ENCODE measurements at regions not wholly inside any gene's neighbourhood (a gene's known extent, or its start where the extent isn't known, plus 50 kb on each side); places are given as distances from the start of the nearest gene placed in this dataset.
"Not testable (repeated sequence)": the region's sequence is repeated elsewhere in the genome, so short reads cannot be mapped to it uniquely, and the experiment has no call there.

DNA sequence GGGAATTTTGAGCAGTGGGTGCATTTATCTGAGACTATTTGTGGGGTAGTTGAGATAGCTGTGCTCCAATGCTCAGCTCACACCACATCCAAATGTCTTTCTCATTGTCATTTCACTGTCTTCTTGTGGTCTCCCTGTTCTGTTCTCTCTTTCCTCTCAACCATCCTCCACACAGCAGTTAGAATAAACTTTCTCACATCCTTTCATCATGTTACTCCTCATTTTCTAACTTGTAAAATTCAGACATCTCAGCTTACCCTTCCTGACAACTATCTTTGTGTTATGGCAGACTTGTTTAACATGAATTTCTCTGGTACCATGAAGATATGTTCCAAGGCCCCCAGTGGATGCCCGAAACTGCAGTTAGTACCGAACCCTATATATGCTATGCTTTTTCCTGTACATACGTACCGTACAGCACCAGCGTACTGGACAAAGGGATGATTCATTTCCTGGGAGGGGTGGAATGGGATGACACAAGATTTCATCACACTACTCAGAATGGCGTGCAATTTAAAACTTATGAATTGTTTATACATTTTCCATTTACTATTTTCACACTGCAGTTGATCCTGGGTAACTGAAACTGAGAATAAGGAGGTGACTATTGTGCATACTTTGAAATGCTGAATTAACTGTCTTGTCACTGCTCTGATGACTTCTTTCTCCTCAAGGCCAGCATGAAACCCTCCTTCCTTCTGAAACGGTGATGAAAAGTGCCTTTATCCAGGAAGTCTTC, 177.1 kb upstream of the SLC38A2 start:
- DNase-seq (ENCODE audit: low read depth in 2 of 3, low spot score in 1 of 3) = peak in 2 of 3 donors; percentile 36 to 62

DNA sequence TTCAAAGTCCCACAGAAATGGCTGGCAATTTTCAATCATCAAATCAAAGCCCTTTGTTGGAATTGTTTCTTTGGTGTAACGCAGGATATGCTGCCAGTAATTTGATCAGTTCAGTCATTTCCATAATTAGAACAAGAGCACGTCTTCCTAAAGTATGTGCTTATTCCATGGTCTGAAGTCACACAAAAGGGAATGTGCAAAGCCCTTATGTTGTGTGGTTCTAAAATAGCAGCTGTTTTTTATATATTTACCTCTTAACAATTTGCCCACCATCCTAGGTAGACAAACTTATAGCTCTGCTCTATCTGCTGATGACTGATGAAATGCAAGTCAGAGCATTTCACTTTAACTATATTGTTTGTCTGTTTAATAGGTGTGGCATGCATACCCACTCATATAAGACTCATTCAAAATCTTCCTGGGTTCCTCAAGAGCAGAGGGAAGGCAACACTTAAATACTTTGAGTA, 176.1 kb upstream of the SLC38A2 start:
- no peak for DNase-seq (ENCODE audit: low read depth in 2 of 3, low spot score in 1 of 3)

DNA sequence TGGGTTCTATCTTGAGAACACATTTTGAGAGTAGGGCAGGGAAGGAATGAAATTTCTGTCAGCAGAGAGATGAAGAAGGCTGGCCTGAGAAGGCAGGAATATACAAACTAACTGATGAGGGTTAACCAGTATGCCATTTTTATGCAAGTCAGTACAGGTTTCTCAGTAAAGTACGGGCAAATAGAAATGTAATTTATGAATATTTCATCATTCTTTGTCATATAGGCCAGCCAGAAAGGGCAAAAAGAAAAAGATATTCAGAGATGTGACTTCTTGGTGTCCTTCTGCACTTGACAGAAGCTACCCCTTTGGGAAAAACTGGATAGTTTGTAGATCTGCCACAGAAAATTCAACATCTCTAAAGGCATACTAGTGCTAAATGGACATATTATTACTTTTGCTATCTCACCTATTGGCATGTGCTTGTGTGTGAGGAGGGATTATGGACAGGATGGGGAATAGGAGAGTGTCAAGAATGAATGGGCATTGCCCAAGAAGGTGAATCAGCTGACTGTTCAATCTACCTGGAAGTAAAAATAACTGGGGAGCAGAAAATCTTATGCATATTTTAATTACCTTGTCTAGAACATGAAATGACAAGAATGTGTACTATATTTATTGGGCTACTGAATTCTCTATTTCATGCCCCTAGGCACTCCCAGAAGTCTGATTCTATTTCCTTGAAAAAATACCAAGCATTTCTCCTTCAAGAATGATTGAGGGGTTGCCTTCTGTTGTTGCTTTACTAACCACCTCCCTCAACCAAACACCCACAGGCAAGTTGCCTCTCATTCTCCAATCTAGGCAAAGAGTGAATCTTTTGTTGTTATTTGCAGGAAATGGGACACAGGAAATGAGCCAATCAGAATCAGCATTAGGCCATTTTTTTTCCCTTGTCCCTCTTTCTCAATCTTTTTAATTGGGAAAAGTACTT, 175.1 kb upstream of the SLC38A2 start:
- no peak for DNase-seq (ENCODE audit: low read depth in 2 of 3, low spot score in 1 of 3)

DNA sequence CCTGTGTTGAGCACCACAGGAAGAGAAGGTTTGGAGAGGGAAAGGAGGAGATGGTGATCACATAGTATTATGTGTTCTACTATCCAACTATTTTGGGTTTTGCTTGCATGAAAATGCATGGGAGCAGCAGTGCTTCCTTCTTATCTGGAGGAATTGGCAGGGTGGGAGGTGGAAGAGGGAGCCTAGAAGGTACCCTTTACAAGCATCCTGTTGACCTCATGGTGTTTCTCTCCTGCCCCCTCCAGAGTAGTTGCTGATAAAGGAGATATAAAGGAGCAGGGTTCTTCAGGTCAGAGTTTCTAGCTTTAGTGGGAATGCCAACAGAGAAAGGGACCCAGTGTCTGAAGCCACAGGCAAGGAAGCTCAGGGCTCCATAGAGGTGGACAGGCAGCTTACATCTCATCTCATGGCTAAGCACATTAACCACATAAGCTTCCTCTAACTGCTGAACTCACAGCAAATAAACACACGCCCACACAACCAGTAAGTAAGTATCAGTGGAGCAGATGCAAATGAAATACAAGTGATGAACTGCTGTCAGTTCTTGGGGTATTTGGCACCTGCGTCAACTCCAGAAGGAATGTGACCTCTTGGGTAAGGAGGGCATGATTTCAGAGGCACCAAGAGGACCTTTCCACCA, 174.2 kb upstream of the SLC38A2 start:
- DNase-seq (ENCODE audit: low read depth in 2 of 3, low spot score in 1 of 3) = no peak

DNA sequence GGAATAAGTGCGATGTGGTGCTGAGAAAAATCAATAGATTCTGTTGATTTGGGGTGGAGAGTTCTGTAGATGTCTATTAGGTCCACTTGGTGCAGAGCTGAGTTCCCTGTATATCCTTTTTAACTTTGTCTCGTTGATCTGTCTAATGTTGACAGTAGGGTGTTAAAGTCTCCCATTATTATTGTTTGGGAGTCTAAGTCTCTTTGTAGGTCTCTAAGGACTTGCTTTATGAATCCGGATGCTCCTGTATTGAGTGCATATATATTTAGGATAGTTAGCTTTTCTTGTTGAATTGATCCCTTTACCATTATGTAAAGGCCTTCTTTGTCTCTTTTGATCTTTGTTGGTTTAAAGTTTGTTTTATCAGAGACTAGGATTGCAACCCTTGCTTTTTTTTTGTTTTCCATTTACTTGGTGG, 170.8 kb upstream of the SLC38A2 start:
- not testable (repeated sequence) for DNase-seq (ENCODE audit: low read depth in 2 of 3, low spot score in 1 of 3)

DNA sequence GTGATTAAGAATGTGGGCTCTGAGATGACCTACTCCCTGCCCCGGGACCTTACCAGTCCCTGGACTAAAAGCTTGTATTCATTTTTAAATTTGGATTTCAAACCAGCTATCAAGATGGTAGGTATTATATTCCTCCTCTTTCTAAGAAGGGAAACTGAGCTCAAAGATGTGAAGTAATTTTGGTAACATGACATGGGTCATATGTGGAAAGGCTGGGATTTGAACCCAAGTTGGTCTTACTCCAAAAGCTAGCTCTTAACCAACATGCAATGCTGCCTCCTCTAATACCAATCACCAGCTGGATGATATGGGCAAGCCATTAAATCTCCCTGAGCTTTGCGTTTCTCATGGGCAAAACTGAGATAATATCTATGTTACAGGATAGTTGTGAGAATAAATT, 166.4 kb upstream of the SLC38A2 start:
- no peak for DNase-seq (ENCODE audit: low read depth in 2 of 3, low spot score in 1 of 3)

DNA sequence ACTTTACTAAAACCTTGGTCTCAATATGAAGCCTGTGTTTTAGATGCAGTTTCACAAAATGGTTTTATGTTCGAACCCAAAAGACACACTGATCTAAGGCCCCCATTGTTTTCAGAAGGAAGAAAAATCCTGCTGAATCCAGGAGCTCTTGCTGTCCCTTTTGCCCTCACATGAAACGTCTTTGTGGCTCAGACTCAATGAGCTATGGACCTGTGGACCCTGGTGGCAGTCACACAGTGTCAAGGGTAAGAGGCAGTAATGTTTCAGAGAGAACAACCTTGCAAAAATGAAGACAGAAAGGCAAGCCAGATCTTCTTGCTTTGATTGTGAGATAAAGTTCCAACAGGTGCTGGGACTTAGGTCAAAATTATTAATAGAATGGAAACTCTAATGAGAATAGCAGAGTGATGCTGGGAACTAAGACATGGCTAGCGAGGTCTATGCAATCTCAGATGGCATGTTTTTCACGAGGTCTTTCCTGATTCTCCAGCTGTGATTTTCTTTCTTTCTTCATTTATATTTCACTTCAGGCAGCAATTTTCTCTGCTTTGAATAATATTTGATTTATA, 164.9 kb upstream of the SLC38A2 start:
- DNase-seq (ENCODE audit: low read depth in 2 of 3, low spot score in 1 of 3) = no peak

DNA sequence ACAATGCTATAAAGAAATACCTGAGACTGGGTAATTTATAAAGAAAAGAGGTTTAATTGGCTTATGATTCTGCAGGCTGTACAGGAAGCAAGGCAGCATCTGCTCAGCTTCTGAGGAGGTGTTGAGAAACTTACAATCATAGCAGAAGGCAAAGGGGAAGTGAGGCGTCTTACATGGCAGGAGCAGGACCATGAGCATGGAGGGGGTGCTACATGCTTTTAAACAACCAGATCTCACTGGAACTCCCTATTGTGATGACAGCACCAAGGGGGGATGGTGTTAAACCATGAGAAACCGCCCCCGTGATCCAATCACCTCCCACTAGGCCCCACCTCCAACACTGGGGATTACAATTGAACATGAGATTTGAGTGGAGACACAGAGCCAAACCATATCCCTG, 163.7 kb upstream of the SLC38A2 start:
- DNase-seq (ENCODE audit: low read depth in 2 of 3, low spot score in 1 of 3) = not testable (repeated sequence)

DNA sequence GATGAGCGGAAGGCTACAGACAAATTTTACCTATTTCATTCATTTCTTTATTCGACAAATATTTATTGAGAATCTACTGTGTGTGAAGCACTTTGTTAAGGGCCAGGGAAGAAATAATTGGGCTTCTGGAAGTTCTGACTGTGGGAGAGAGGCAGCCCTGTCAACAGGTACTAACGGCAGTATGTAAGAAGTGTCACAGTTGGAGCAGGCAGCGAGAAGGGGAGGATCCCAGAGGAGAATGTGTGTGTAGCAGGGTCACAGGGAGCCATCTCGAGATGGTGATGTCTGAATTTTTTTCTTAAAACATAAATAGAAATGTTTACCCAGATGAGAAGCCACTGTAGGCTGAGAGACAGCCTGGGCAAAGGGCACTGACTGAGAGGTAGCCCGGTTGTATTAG, 163.3 kb upstream of the SLC38A2 start:
- no peak for DNase-seq (ENCODE audit: low read depth in 2 of 3, low spot score in 1 of 3)

DNA sequence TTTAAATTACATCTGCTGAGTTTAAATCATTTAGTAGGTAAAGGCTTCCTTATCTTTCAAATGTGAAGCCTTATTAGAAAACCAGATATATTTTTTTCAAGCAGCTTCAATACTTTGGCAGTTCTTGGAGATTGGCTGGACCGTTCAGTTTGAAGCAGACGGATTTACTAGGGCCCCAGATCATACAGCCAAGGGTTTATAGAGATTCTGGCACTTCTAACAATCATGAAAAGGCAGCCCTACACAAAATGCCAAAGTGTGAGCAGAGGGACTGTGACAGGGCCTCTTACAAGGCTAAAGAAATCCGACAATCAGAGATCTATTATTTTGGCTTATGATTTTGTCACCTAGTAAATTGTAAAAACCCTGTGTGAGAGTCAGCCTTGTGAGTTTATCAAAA, 162.8 kb upstream of the SLC38A2 start:
- DNase-seq (ENCODE audit: low read depth in 2 of 3, low spot score in 1 of 3) = no peak

DNA sequence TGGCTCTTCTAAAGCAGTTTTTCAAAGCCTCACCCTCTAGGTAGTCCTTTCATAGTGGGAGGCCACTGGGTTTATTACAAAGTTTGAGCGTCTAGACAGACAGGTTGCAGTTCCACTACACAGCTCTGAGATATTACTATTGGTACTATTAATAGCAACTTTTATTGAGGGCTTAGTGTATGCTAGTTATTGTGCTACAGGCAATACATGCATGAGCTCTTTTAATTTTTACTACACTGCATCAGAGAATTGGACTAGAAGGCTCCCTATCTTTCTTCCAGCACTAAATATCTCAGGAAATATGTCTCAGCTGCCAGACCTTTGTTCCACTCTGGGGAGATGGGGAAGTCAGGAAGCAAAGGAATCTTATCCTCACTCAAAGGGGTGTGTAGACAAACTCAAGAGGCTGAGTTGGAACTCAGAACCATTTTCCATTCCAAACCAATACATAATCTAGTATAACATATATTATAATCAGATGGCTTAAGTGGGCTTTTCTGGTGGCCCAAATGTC, 161.8 kb upstream of the SLC38A2 start:
- DNase-seq (ENCODE audit: low read depth in 2 of 3, low spot score in 1 of 3) = no peak

DNA sequence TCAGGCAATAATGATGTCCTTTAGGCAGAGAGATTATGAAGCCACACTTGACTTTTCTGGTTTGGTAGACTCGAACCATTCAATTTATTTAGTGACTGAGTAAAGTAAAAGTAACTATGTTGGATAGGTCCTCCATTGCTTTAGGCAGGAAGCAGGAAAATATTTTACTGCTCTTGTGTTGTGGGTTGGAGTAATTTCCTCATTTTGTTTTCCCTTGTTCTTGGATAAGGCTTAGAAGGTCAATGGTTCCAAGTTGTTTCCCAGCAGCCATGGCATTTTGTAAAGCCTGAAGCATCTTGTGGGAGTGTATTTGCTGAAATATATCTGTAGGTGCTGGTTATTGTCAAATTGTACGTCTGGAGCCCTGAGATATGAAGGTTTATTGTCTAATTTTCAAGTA, 161.2 kb upstream of the SLC38A2 start:
- DNase-seq (ENCODE audit: low read depth in 2 of 3, low spot score in 1 of 3) = no peak

DNA sequence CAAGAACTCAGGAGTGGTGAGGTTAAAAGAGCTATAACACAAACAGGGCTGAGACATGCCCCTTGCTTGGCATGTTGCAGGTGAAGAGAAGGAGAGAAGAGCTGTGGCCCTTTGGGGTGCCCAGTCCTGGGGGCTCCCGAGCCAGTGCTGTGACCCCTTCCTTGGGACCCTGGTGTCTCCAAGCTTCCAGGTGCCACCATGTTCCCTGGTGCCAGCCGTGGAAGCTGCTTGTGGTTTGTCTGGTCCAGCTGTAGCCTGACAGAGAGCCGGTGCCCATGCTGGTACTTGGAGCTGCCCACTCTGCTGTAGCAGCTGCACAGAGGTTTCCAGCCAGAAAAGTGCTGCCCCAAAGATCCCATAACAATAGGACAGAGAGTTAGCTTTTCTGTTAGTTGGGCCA, 159.2 kb upstream of the SLC38A2 start:
- DNase-seq (ENCODE audit: low read depth in 2 of 3, low spot score in 1 of 3) = no peak

DNA sequence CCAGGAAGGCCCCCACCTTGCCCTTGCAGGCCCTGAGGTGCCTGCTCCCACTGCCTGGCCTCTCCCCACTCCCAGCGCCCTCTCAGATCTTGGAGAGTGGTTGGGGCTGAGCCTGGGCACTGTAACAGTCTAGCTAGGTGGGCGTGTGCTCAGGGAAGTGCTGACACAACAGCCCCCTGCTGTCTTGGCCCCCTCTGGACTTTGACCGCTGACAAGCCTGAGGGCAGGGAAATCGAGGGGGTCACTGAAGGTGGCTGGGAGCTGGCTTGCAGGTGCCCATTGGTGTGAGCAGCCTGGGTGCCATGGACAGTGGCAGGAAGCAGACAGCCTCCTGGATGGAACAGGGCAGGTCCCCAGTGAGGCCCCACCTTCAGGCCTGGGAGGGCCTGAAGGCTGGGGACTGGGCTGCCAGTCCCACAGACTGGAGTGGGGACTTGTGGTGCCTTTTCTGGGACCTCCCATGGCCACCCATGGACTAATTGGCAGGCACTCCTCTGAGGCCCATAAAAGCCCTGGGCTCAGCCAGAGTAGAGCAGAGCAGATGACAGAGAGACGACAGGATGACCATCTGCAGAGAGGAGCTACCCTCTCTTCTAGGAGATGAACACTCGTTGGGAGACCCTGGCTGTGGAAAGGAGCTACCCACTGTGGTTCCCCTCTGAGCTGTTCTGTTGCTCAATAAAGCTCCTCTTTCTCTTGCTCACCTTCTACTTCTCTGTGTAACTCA, 158.6 kb upstream of the SLC38A2 start:
- no peak for DNase-seq (ENCODE audit: low read depth in 2 of 3, low spot score in 1 of 3)

DNA sequence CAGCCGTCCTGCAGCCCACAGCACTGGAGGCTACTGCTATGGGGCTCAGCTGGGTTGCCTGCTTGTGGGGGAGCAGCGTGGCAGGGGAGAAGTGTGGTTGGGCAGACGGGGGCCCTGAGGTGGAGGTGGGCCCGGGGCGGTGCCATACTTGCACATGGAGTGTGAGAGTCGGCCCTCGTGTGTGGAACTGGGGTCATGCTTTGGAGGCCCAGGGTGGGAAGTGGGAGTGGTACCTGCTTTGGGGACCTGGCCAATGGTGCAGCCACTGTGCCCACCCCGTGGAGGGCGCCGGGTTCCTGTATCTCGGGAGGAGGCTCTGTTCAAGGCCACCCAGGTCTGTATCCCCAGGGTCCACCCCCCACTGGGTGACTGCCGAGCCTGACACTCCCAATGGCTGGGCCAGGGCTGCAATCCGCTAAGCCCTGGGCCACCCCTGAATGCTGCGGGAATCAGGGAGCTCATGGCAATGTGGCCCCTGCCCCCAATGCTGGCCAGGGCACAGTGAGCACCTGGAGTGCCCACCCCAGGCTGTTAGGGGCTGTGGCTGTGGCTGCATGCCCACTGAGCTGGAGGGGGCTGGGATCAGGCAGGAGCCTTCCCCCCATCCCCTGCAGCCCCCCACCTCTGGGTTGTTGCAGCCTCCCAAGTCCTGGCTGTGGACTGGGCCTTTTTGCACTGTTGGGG, 157.9 kb upstream of the SLC38A2 start:
- DNase-seq (ENCODE audit: low read depth in 2 of 3, low spot score in 1 of 3) = no peak

DNA sequence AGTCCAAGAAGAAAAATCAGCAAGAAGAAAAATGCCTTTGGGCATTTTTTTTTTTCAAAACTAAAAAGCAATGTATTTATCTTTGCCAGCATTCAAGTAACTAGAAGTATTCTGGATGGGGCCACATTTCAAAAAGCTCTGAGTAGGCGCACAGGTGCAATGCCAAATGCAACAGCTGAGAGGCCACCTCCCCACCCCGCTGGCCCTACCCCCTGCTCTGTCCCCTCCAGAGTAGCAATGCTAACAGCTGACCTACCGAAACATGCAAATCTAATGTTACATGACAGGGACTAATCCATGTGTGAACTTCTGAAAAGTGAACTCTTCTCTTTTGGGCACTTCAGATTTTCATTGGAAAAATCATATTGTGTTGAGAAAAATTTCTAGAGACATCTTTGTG, 153.7 kb upstream of the SLC38A2 start:
- DNase-seq (ENCODE audit: low read depth in 2 of 3, low spot score in 1 of 3) = no peak

DNA sequence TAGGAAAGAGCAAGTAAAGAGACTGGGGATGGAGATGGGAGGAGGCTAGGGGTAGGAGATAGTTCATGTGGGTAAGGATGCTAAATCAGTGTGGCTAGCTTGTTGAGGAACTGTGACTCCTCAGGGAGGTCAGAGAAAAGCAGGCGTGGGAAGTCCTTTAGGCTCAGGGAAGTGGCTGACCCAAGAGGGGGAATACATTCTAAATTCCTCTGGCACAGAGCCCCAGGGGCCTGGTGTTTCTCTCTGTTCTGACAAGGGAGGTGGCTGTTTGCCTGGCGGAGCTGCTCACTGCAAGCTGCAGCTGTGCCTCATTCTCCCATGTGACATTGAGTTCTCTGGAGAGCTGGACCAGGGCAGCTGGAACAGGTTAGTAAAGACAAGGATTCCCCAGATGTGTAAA, 152.2 kb upstream of the SLC38A2 start:
- no peak for DNase-seq (ENCODE audit: low read depth in 2 of 3, low spot score in 1 of 3)

DNA sequence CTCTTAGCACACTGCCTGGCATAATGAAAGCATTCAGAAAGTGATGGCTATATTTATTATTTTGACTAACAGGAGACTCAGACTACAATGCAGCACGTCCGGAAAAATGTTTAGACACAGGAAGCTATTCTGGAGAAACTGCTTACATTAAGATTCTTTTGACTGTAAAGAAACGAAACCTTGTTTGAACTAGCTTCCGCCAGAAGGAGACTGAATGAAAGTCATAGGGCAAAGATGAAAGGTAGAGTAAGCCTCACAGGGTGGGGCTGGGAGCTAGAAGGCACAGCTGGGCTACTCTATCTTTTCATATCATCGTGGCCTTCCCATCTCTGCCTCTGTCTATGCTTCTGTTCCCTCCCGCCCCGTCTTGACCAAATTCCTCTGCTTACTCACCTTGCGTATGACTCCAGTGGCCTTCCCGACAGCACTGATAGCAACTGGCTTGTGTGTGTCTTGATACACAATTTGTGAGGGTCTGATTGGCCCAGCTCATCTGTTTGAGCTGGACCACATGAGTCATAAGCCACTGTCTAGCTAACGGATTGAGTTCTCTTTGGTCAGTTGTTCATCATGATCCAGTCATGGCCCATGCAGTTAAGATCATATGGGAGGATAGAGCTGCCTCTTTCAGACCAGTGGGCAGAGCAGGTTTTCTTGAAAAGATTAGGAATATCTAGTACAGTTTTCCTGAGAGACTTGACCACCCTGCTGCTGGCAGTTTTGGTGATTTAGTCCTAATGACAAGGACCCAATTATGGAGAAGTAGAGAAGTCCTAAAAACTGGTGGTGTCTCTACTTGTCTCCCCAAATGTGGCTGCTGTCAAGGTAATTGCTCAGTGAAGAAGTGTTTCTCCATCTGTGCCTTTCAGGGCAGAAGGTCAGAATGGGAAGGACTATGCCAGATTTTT, 151.5 kb upstream of the SLC38A2 start:
- peak in 2 of 3 donors; percentile 32 to 35 for DNase-seq (ENCODE audit: low read depth in 2 of 3, low spot score in 1 of 3)

DNA sequence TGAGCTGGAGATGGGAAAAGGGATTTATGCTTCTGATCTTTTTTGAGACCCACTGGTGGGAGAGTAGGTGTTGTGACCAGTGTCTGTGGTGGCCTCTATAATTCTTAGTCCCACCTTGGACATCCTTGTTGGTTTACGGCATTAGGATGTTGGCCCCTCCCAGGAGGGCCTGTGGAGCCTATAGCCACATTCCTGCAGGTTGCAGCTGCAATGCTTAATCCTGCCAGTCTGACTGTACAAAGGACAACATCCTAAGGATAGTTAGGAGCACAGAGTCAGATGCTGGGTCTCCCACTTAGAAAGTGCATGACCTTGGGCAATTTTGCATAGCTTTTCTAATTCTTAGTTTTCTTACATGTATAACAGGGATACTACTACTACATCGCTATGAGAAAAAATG, 150.9 kb upstream of the SLC38A2 start:
- DNase-seq (ENCODE audit: low read depth in 2 of 3, low spot score in 1 of 3) = no peak
